ENCODE measurements at regions not wholly inside any gene's neighbourhood (a gene's known extent, or its start where the extent isn't known, plus 50 kb on each side); places are given as distances from the start of the nearest gene placed in this dataset.

DNA sequence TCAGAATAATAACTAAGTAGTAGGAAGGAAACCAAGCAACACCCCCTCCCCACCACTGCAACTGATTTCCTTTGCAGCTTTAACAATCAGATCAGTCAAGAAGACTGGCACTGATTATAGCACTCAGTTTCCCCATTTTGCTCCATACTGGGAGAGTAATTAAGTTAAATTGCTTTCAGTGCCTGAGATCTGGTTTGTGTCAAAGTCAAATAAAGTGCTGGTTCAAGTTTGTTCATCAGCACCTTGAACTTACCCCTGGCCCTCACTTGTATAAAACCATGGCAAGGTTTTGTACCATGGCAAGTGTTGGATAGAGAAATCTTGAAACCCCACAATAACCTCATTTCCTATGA is 290.2 kb upstream of the SEMA6A start:
- no peak for TF ChIP-seq CTCF (IDR thresholded peaks at IDR 0.05)
- no peak for TF ChIP-seq POLR2A (IDR thresholded peaks at IDR 0.05)

Data from thyroid gland (tissue), 4 donors.